GM19455 (cell line): ENCODE measurements at regions not wholly inside any gene's neighbourhood (a gene's known extent, or its start where the extent isn't known, plus 50 kb on each side); places are given as distances from the start of the nearest gene placed in this dataset.

ENCODE experiments used
- ATAC-seq: cut with Tn5 transposase; IDR thresholded peaks from one replicate; pipeline ENCODE4 v1.9.1; 2021; ENCODE audit not compliant: unreplicated experiment

GRCh38 chr10:124305131-124305530 lies 113.6 kb downstream of the OAT start:
- ATAC-seq, result no peak

GRCh38 chr10:124303662-124304418 lies 114.9 kb downstream of the OAT start:
- ATAC-seq, result no peak

- no peak for ATAC-seq
These were observed 115.7 kb downstream of the OAT start for GRCh38 chr10:124302951-124303505.

GRCh38 chr10:124301736-124302135 lies 117.0 kb downstream of the OAT start:
- ATAC-seq, result no peak

DNA sequence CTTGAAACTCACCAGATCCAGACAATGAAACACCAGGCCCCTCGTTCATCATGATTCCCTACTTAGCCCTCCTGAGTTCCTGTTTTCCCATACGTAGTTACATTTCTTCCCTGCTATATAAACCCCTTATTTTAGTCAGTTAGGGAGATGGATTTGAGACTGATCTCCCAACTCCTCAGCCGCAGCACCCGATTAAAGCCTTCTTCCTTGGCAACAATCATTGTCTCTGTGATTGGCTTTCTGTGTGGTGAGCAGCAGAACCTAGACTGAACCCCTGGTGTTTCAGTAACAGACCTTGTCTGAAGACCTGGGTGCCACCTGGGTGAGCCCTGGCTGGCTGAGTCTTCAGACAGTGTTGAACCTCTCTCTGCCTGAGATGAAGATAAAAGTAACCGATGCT lies 118.0 kb downstream of the OAT start:
- no peak for ATAC-seq

GRCh38 chr10:124300224-124300623 lies 118.5 kb downstream of the OAT start:
- ATAC-seq, result no peak

DNA sequence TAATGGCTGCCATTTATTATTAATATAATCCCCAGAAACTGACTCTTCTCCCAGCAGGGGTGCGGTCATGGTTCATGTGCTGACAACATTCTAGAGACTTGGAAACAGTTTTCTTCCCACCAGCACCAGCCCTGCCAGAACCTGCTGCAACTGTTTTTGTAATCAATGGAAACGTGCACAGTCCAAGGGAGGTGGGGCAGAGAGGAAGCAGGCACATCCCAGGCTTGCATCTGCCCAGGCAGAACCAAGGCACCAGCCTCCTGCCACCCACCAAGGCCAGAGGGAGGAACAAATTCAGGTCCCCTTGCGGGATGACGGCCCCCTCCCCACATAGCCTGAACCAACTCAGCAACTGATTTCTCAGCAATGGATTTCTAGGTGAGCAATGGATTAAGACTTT lies 119.0 kb downstream of the OAT start:
- ATAC-seq, result no peak

DNA sequence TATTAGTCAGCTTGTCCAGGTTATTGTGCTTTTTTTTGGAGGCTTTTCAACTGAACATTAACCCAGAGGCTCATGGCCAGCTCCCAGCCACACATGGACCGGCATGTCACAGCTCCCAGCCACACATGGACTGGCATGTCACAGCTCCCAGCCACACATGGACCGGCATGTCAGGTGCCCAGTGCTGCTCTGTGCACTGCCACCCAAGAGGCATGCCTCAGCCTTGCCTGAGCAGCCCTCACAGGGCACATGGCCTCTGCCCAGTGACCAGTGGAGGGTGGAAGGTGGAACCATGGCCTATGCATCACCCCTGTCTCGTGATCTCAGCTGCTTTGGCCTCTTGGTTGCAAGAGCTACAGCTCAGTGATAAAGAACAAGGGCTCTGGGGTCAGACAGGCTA lies 119.8 kb downstream of the OAT start:
- no peak for ATAC-seq

- ATAC-seq, result no peak
These were observed 121.6 kb downstream of the OAT start for GRCh38 chr10:124296813-124297788.

- no peak for ATAC-seq
These were observed 122.5 kb downstream of the OAT start for GRCh38 chr10:124296121-124296812.

- no peak for ATAC-seq
These were observed 123.6 kb downstream of the OAT start for GRCh38 chr10:124294811-124295770.

DNA sequence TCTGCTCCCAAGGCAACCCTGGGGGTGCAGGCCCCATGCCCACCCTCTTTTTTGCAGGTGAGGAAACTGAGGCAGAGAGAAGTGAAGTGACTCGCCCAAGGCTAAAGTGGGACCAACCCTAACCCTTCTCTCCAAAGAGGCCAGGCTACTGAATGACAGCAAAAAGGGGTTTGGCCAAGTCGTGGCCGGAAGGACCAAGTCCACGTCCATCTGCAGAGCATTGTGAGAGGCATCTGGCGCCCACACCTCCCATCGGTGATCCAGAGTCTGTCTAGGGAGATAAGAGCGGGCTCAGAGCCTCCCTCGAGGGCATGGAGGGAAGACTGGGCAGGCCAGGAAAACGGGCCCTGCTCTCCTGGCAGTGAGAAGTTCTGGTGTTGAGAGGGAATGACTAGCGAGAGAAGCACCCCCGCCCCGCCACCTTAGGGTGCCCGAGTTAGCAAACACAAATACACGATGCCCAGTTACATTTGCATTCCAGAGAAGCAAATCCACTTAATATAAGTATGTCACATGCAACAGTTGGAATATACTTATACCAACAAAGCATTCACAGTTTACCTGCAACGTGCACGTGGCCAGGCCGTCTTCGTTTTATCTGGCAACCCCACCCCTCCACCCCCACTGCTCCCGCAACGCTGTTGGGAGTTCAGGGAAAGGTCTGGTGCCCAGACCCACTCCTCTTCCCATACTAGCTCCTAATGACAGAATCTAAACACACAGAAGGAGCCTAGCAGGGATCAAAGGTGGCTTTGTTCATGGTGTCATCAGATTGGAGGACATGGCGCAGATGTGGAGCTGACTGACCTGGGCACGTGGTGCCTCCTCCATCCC lies 124.9 kb downstream of the OAT start:
- no peak for ATAC-seq

DNA sequence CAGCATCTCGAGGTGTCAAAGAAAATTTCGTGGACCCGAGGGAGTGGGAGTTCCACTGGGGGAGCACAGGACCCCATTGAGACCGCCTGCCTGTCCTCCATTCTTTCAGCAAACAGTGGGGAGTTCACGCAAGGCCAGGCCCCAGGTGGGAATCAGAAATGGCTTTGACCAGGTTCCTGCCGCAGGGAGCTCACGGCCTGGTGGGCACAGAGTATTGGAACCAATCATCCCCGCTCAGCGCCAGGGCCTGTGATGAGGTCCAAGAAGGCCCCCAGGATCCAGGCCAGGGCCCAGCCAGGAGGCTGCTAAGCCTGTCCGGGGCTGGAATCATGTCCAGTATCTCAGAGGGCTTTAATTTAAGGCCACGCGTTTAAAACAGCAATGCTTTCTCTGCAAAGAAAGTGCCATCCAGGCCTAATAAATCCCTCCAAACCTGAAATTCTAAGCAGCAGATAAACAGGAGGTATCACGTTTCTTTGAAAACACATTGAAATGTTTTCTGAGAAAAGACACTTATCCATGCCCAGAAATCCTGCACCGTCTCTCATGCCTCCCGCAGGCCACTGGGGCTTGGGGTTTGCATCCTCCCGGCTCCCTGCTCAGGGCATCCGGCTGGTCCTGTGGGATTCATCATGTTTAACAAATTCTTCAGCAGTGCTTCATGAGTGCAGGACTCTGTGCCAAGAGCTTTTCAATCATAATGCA lies 125.7 kb downstream of the OAT start:
- no peak for ATAC-seq

GRCh38 chr10:124291001-124291701 lies 127.6 kb downstream of the OAT start:
- no peak for ATAC-seq

DNA sequence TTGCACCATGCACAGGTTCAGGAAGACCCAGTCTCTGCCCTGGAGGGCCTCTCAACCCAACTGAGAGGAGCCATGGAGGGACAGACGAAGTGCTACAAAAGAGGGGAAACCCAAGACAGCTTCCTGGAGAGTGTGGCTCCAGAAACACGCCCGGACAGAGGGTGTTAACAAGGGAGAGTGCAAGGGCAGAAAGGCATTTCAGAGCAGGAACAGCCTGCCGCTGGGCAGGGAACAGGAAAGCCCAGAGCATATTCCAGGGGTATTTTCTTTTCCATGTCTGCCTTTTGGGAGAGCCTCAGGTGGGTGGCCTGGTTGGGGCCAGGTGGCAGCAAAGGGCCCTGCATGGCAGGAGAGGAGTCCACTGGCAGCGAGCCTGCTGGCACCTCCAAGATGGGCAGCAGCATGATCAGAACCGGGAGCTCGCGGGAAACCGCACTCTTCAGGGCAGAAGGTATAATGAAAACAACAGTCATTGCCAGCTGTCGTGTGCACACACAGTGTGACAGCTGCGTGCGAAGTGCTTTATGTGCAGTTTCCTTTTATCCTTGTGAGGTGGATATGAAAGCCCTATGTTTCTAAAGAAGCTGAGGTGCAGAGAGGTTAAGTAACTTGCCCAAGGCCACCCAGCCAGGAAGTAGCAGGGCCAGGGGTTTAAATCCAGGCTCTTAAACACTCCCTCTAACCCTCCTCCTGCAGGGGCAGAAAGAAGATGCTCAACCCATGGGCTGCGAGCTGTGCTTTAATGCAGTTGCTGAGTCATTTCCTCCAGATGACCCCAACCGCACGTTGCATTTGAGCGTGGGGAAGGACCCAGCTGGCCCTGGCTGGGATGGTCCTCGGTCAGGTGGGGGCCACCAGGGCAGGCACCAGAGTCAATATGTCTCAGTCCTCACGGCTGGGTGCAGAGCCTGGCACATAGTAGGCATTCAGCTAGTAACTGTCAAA lies 128.6 kb downstream of the OAT start:
- ATAC-seq, result peak; percentile 49

GRCh38 chr10:124288928-124289850 lies 129.5 kb downstream of the OAT start:
- ATAC-seq, result no peak
